GM19351 (cell line): ENCODE measurements at regions not wholly inside any gene's neighbourhood (a gene's known extent, or its start where the extent isn't known, plus 50 kb on each side); places are given as distances from the start of the nearest gene placed in this dataset.
"Not testable (repeated sequence)": the region's sequence is repeated elsewhere in the genome, so short reads cannot be mapped to it uniquely, and the experiment has no call there.

Experiments used
- ATAC-seq: cut with Tn5 transposase; IDR thresholded peaks from one replicate; pipeline ENCODE4 v1.9.1; 2021; ENCODE audit warnings: mild to moderate bottlenecking, moderate library complexity; ENCODE audit not compliant: unreplicated experiment

- ATAC-seq, result not testable (repeated sequence)
Measured at GRCh38 chr2:132317026-132317680, 99.5 kb upstream of the GPR39 start.

- not testable (repeated sequence) for ATAC-seq
Measured at GRCh38 chr2:132318481-132318880, 98.1 kb upstream of the GPR39 start.

GRCh38 chr2:132324005-132324404 is 92.6 kb upstream of the GPR39 start:
- ATAC-seq, result not testable (repeated sequence)

- ATAC-seq, result not testable (repeated sequence)
Measured at GRCh38 chr2:132332345-132333033, 84.1 kb upstream of the GPR39 start.

GRCh38 chr2:132337135-132337534 is 79.5 kb upstream of the GPR39 start:
- ATAC-seq, result not testable (repeated sequence)

- ATAC-seq, result not testable (repeated sequence)
Measured at GRCh38 chr2:132337844-132338243, 78.8 kb upstream of the GPR39 start.

GRCh38 chr2:132347041-132347780 is 69.4 kb upstream of the GPR39 start:
- ATAC-seq, result not testable (repeated sequence)

GRCh38 chr2:132349092-132349687 is 67.4 kb upstream of the GPR39 start:
- ATAC-seq, result not testable (repeated sequence)

GRCh38 chr2:132351668-132352067 is 64.9 kb upstream of the GPR39 start:
- ATAC-seq, result not testable (repeated sequence)

- ATAC-seq, result not testable (repeated sequence)
Measured at GRCh38 chr2:132352481-132353001, 64.1 kb upstream of the GPR39 start.

GRCh38 chr2:132353380-132353779 is 63.2 kb upstream of the GPR39 start:
- not testable (repeated sequence) for ATAC-seq

- not testable (repeated sequence) for ATAC-seq
Measured at GRCh38 chr2:132360964-132361363, 55.6 kb upstream of the GPR39 start.

GRCh38 chr2:132361498-132361897 is 55.1 kb upstream of the GPR39 start:
- ATAC-seq, result not testable (repeated sequence)

GRCh38 chr2:132363352-132363751 is 53.3 kb upstream of the GPR39 start:
- not testable (repeated sequence) for ATAC-seq

GRCh38 chr2:132365963-132366362 is 50.6 kb upstream of the GPR39 start:
- ATAC-seq, result not testable (repeated sequence)

GRCh38 chr2:132366421-132367180 is 50.0 kb upstream of the GPR39 start:
- ATAC-seq, result no peak
